ENCODE measurements at regions not wholly inside any gene's neighbourhood (a gene's known extent, or its start where the extent isn't known, plus 50 kb on each side); places are given as distances from the start of the nearest gene placed in this dataset.

- no peak for DNase-seq (ENCODE audit: low read depth in 3 of 3)
Observed at GRCh38 chrX:131703646-131704045, 159.8 kb downstream of the OR13H1 start.

GRCh38 chrX:131704136-131704695 lies 160.3 kb downstream of the OR13H1 start:
- no peak for DNase-seq (ENCODE audit: low read depth in 3 of 3)

GRCh38 chrX:131709553-131709952 lies 165.7 kb downstream of the OR13H1 start:
- no peak for DNase-seq (ENCODE audit: low read depth in 3 of 3)

- DNase-seq (ENCODE audit: low read depth in 3 of 3) = no peak
Observed at GRCh38 chrX:131711478-131711867, 167.6 kb downstream of the OR13H1 start.

- no peak for DNase-seq (ENCODE audit: low read depth in 3 of 3)
Observed at GRCh38 chrX:131723646-131724045, 179.8 kb downstream of the OR13H1 start.

- no peak for DNase-seq (ENCODE audit: low read depth in 3 of 3)
Observed at GRCh38 chrX:131724292-131724691, 180.4 kb downstream of the OR13H1 start.

GRCh38 chrX:131725001-131725654 lies 181.3 kb downstream of the OR13H1 start:
- DNase-seq (ENCODE audit: low read depth in 3 of 3) = no peak

- DNase-seq (ENCODE audit: low read depth in 3 of 3) = no peak
Observed at GRCh38 chrX:131727778-131728177, 183.9 kb downstream of the OR13H1 start.

- DNase-seq (ENCODE audit: low read depth in 3 of 3) = no peak
Observed at GRCh38 chrX:131728295-131729145, 184.6 kb downstream of the OR13H1 start.

- no peak for DNase-seq (ENCODE audit: low read depth in 3 of 3)
Observed at GRCh38 chrX:131729295-131729694, 185.4 kb downstream of the OR13H1 start.

- DNase-seq (ENCODE audit: low read depth in 3 of 3) = no peak
Observed at GRCh38 chrX:131734621-131735020, 190.7 kb downstream of the OR13H1 start.

- DNase-seq (ENCODE audit: low read depth in 3 of 3) = no peak
Observed at GRCh38 chrX:131735127-131735526, 191.3 kb downstream of the OR13H1 start.

GRCh38 chrX:131739823-131740222 lies 195.9 kb downstream of the OR13H1 start:
- DNase-seq (ENCODE audit: low read depth in 3 of 3) = no peak

GRCh38 chrX:131741103-131741581 lies 197.3 kb downstream of the OR13H1 start:
- DNase-seq (ENCODE audit: low read depth in 3 of 3) = no peak

- DNase-seq (ENCODE audit: low read depth in 3 of 3) = no peak
Observed at GRCh38 chrX:131745942-131746489, 202.1 kb downstream of the OR13H1 start.

- no peak for DNase-seq (ENCODE audit: low read depth in 3 of 3)
Observed at GRCh38 chrX:131746491-131746968, 202.7 kb downstream of the OR13H1 start.

GRCh38 chrX:131747173-131747572 lies 203.3 kb downstream of the OR13H1 start:
- DNase-seq (ENCODE audit: low read depth in 3 of 3) = no peak

GRCh38 chrX:131752493-131753198 lies 208.8 kb downstream of the OR13H1 start:
- no peak for DNase-seq (ENCODE audit: low read depth in 3 of 3)

GRCh38 chrX:131762802-131763234 lies 218.9 kb downstream of the OR13H1 start:
- DNase-seq (ENCODE audit: low read depth in 3 of 3) = no peak

GRCh38 chrX:131763674-131764073 lies 219.8 kb downstream of the OR13H1 start:
- DNase-seq (ENCODE audit: low read depth in 3 of 3) = no peak

- DNase-seq (ENCODE audit: low read depth in 3 of 3) = no peak
Observed at GRCh38 chrX:131764216-131764615, 220.3 kb downstream of the OR13H1 start.
